ENCODE measurements at regions not wholly inside any gene's neighbourhood (a gene's known extent, or its start where the extent isn't known, plus 50 kb on each side); places are given as distances from the start of the nearest gene placed in this dataset.

DNA sequence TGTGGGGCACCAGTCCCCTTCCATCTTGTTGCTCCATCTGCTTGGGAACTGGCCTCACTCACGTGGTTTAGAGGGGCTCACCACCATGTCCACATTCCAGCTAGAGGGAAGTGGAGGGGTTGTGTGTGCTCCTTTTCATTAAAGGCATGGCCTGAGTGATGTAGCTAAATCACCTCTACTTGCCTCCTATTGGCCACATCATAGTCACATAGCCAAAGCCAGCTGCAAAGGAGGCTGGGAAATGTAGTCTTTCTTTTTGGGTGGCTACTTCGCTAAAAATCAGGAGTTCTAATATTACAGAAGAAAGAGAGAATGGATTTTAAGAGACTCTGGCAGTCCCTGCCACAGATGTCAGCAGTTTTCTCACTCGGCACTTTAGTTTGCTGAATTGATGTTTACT lies 63.0 kb upstream of the ALX4 start:
- TF ChIP-seq CTCF (IDR thresholded peaks at IDR 0.05) (no peak), POLR2A (IDR thresholded peaks at IDR 0.05) (no peak)

All from thyroid gland (tissue), 4 donors.